Ishikawa (cell line): ENCODE measurements at regions not wholly inside any gene's neighbourhood (a gene's known extent, or its start where the extent isn't known, plus 50 kb on each side); places are given as distances from the start of the nearest gene placed in this dataset.

Experiments
- CEBPB ChIP-seq: IDR thresholded peaks from 2 replicates; pipeline ENCODE4 v1.6.1; 2012
- CREB1 ChIP-seq: IDR thresholded peaks from 2 replicates; pipeline ENCODE4 v1.6.1; 2012; ENCODE audit warnings: low read depth
- EGR1 ChIP-seq: IDR thresholded peaks from 2 replicates; pipeline ENCODE4 v1.6.1; 2012
- EP300 ChIP-seq: IDR thresholded peaks from 2 replicates; pipeline ENCODE4 v1.6.1; 2012; ENCODE audit warnings: borderline replicate concordance
- FOXM1 ChIP-seq: IDR thresholded peaks from 2 replicates; pipeline ENCODE4 v1.6.1; 2012; ENCODE audit warnings: low read depth, borderline replicate concordance
- MAX ChIP-seq: IDR thresholded peaks from 2 replicates; pipeline ENCODE4 v1.6.1; 2012
- NFIC ChIP-seq: IDR thresholded peaks from 2 replicates; pipeline ENCODE4 v1.6.1; 2012
- RAD21 ChIP-seq: IDR thresholded peaks from 2 replicates; pipeline ENCODE4 v1.6.1; 2012; ENCODE audit warnings: low read depth
- REST ChIP-seq: IDR thresholded peaks from 2 replicates; pipeline ENCODE4 v1.6.1; 2012; ENCODE audit warnings: low read depth, mild to moderate bottlenecking
- TAF1 ChIP-seq: IDR thresholded peaks from 2 replicates; pipeline ENCODE4 v1.6.1; 2012; ENCODE audit warnings: low read depth, mild to moderate bottlenecking
- TCF12 ChIP-seq: IDR thresholded peaks from 2 replicates; pipeline ENCODE4 v1.6.1; 2012; ENCODE audit warnings: low read depth
- TEAD4 ChIP-seq: IDR thresholded peaks from 2 replicates; pipeline ENCODE4 v1.6.1; 2012
- USF1 ChIP-seq: IDR thresholded peaks from 2 replicates; pipeline ENCODE4 v1.6.1; 2012
- YY1 ChIP-seq: IDR thresholded peaks from 2 replicates; pipeline ENCODE4 v1.6.1; 2012; ENCODE audit warnings: low read depth
- ZBTB7A ChIP-seq: IDR thresholded peaks from 2 replicates; pipeline ENCODE4 v1.6.1; 2012; ENCODE audit warnings: low read depth

- TF ChIP-seq MAX (no peak), TCF12 (no peak), TAF1 (no peak), YY1 (no peak), RAD21 (no peak), FOXM1 (no peak), USF1 (no peak), ZBTB7A (no peak), EP300 (no peak), EGR1 (no peak), NFIC (no peak), REST (no peak), CREB1 (no peak), TEAD4 (no peak), CEBPB (no peak)
These were observed 470.2 kb downstream of the FBXO15 start for GRCh38 chr18:73677450-73677849.

GRCh38 chr18:73674125-73674865 lies 473.3 kb downstream of the FBXO15 start:
- no peak for TF ChIP-seq TCF12
- no peak for TF ChIP-seq TAF1
- no peak for TF ChIP-seq ZBTB7A
- no peak for TF ChIP-seq EP300
- TF ChIP-seq NFIC: no peak
- TF ChIP-seq TEAD4: no peak
- no peak for TF ChIP-seq USF1
- no peak for TF ChIP-seq EGR1
- TF ChIP-seq YY1: no peak
- no peak for TF ChIP-seq CEBPB
- no peak for TF ChIP-seq CREB1
- TF ChIP-seq RAD21: no peak

- TF ChIP-seq RAD21 (no peak), FOXM1 (no peak), NFIC (no peak), CREB1 (no peak), EGR1 (no peak)
These were observed 477.1 kb downstream of the FBXO15 start for GRCh38 chr18:73670524-73670923.

GRCh38 chr18:73670039-73670438 lies 477.6 kb downstream of the FBXO15 start:
- TF ChIP-seq CEBPB (no peak), RAD21 (no peak), TEAD4 (no peak)

GRCh38 chr18:73669297-73669696 lies 478.3 kb downstream of the FBXO15 start:
- no peak for TF ChIP-seq USF1

GRCh38 chr18:73668051-73668450 lies 479.6 kb downstream of the FBXO15 start:
- TF ChIP-seq TCF12 (no peak), NFIC (no peak), ZBTB7A (no peak), USF1 (no peak)

- TF ChIP-seq TEAD4 (no peak), ZBTB7A (no peak), NFIC (no peak), TAF1 (no peak)
These were observed 480.9 kb downstream of the FBXO15 start for GRCh38 chr18:73666772-73667171.

- TF ChIP-seq REST (no peak), TAF1 (no peak), FOXM1 (no peak), EGR1 (no peak), CEBPB (no peak), TEAD4 (no peak), CREB1 (no peak), USF1 (no peak), NFIC (no peak), MAX (no peak), TCF12 (no peak), ZBTB7A (no peak), EP300 (no peak), RAD21 (no peak), YY1 (no peak)
These were observed 482.7 kb downstream of the FBXO15 start for GRCh38 chr18:73664896-73665295.
